NCI-H446 treated with DMSO at 0.1 percent for 48 hours (cell line): ENCODE measurements at regions not wholly inside any gene's neighbourhood (a gene's known extent, or its start where the extent isn't known, plus 50 kb on each side); places are given as distances from the start of the nearest gene placed in this dataset.

Experiments used
- DNase-seq: peaks from one replicate; lab custom pipeline; 2025; lab: John Stamatoyannopoulos, UW

GRCh38 chr18:42137693-42138375, 182.8 kb downstream of the PIK3C3 start:
- DNase-seq, result no peak

GRCh38 chr18:42141439-42141838, 186.4 kb downstream of the PIK3C3 start:
- DNase-seq, result no peak

- peak; percentile 83 for DNase-seq
These were observed 200.0 kb downstream of the PIK3C3 start for GRCh38 chr18:42155024-42155423.

GRCh38 chr18:42156281-42156680, 201.2 kb downstream of the PIK3C3 start:
- no peak for DNase-seq

GRCh38 chr18:42157420-42157819, 202.4 kb downstream of the PIK3C3 start:
- peak; percentile 82 for DNase-seq

- DNase-seq, result peak; percentile 97
These were observed 202.8 kb downstream of the PIK3C3 start for GRCh38 chr18:42157878-42158277.

GRCh38 chr18:42159146-42159545, 204.1 kb downstream of the PIK3C3 start:
- no peak for DNase-seq

- DNase-seq, result no peak
These were observed 208.3 kb downstream of the PIK3C3 start for GRCh38 chr18:42163321-42163720.

- DNase-seq, result peak; percentile 16
These were observed 209.5 kb downstream of the PIK3C3 start for GRCh38 chr18:42164556-42164955.

GRCh38 chr18:42165922-42166513, 211.0 kb downstream of the PIK3C3 start:
- DNase-seq, result no peak

- peak; percentile 82 for DNase-seq
These were observed 213.5 kb downstream of the PIK3C3 start for GRCh38 chr18:42168487-42168886.

GRCh38 chr18:42168907-42169306, 213.9 kb downstream of the PIK3C3 start:
- DNase-seq, result no peak

- DNase-seq, result no peak
These were observed 219.9 kb downstream of the PIK3C3 start for GRCh38 chr18:42174909-42175308.

GRCh38 chr18:42176599-42176998, 221.6 kb downstream of the PIK3C3 start:
- DNase-seq, result no peak

- peak; percentile 51 for DNase-seq
These were observed 222.4 kb downstream of the PIK3C3 start for GRCh38 chr18:42177390-42177789.

- peak; percentile 94 for DNase-seq
These were observed 223.5 kb downstream of the PIK3C3 start for GRCh38 chr18:42178376-42179080.

- DNase-seq, result no peak
These were observed 224.6 kb downstream of the PIK3C3 start for GRCh38 chr18:42179542-42180121.

- no peak for DNase-seq
These were observed 226.4 kb downstream of the PIK3C3 start for GRCh38 chr18:42181474-42181873.

- DNase-seq, result peak; percentile 74
These were observed 228.0 kb downstream of the PIK3C3 start for GRCh38 chr18:42182728-42183700.

- peak; percentile 20 for DNase-seq
These were observed 228.7 kb downstream of the PIK3C3 start for GRCh38 chr18:42183746-42184145.

- DNase-seq, result no peak
These were observed 229.8 kb downstream of the PIK3C3 start for GRCh38 chr18:42184685-42185477.
